Stimulated activated CD8-positive, alpha-beta memory T cell treated with anti-CD3 and anti-CD28 coated beads, Interleukin-15, amount 100 ng/mL, for 4 hours (primary cell): ENCODE measurements at regions not wholly inside any gene's neighbourhood (a gene's known extent, or its start where the extent isn't known, plus 50 kb on each side); places are given as distances from the start of the nearest gene placed in this dataset.
"Not testable (repeated sequence)": the region's sequence is repeated elsewhere in the genome, so short reads cannot be mapped to it uniquely, and the experiment has no call there.

Source experiments
- DNase-seq, 2 donors: peaks; one replicate each; pipeline ENCODE4 v3.0.0-alpha.2; 2020; ENCODE audit warnings: low read depth in 2 of 2

- DNase-seq, result peak in 1 of 2 donors; percentile 4
Observed at GRCh38 chr15:77944002-77944867, 133.3 kb downstream of the TBC1D2B start.

GRCh38 chr15:77942611-77943211 is 134.8 kb downstream of the TBC1D2B start:
- no peak for DNase-seq

GRCh38 chr15:77941090-77941827 is 136.3 kb downstream of the TBC1D2B start:
- DNase-seq, result not testable (repeated sequence)

- no peak for DNase-seq
Observed at GRCh38 chr15:77940381-77940947, 137.0 kb downstream of the TBC1D2B start.

GRCh38 chr15:77939851-77940250 is 137.7 kb downstream of the TBC1D2B start:
- DNase-seq, result no peak

- DNase-seq, result not testable (repeated sequence)
Observed at GRCh38 chr15:77939026-77939425, 138.5 kb downstream of the TBC1D2B start.

GRCh38 chr15:77938546-77938945 is 139.0 kb downstream of the TBC1D2B start:
- not testable (repeated sequence) for DNase-seq

- not testable (repeated sequence) for DNase-seq
Observed at GRCh38 chr15:77936567-77936966, 140.9 kb downstream of the TBC1D2B start.

GRCh38 chr15:77934516-77934915 is 143.0 kb downstream of the TBC1D2B start:
- not testable (repeated sequence) for DNase-seq

- DNase-seq, result not testable (repeated sequence)
Observed at GRCh38 chr15:77930907-77931306, 146.6 kb downstream of the TBC1D2B start.

GRCh38 chr15:77930490-77930889 is 147.0 kb downstream of the TBC1D2B start:
- DNase-seq, result not testable (repeated sequence)

GRCh38 chr15:77926789-77927188 is 150.7 kb downstream of the TBC1D2B start:
- DNase-seq, result not testable (repeated sequence)

GRCh38 chr15:77926296-77926695 is 151.2 kb downstream of the TBC1D2B start:
- not testable (repeated sequence) for DNase-seq

GRCh38 chr15:77925101-77925500 is 152.4 kb downstream of the TBC1D2B start:
- DNase-seq, result not testable (repeated sequence)

GRCh38 chr15:77921664-77922063 is 155.8 kb downstream of the TBC1D2B start:
- no peak for DNase-seq

- not testable (repeated sequence) for DNase-seq
Observed at GRCh38 chr15:77916966-77917635, 160.4 kb downstream of the TBC1D2B start.

GRCh38 chr15:77915961-77916330 is 161.6 kb downstream of the TBC1D2B start:
- not testable (repeated sequence) for DNase-seq

- DNase-seq, result no peak
Observed at GRCh38 chr15:77915261-77915960, 162.1 kb downstream of the TBC1D2B start.

GRCh38 chr15:77914531-77914930 is 163.0 kb downstream of the TBC1D2B start:
- not testable (repeated sequence) for DNase-seq

GRCh38 chr15:77910030-77910911 is 167.2 kb downstream of the TBC1D2B start:
- DNase-seq, result peak; percentile 47 to 58
